Inflammatory macrophage treated with lipopolysaccharide for 4 hours (primary cell): ENCODE measurements at regions not wholly inside any gene's neighbourhood (a gene's known extent, or its start where the extent isn't known, plus 50 kb on each side); places are given as distances from the start of the nearest gene placed in this dataset.
A peak's percentile ranks its signal among the peaks of the same experiment; 100 is the strongest.

Experiments used
- DNase-seq: peaks from one replicate; pipeline ENCODE4 v3.0.0-alpha.2; 2020

DNA sequence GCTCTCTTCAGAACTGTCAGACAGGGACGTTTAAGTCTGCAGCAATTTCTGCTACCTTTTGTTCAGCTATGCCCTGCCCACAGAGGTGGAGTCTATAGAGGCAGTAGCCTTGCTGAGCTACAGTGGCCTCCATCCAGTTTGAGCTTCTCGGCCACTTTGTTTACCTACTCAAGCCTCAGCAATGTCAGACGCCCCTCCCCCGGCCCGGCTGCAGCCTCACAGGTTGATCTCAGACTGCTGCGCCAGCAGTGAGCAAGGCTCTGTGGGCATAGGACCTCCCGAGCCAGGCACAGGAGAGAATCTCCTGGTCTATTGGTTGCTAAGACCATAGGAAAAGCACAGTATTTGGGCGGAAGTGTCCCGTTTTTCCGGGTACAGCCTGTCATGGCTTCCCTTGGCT is 89.9 kb upstream of the PDC start:
- DNase-seq = no peak

DNA sequence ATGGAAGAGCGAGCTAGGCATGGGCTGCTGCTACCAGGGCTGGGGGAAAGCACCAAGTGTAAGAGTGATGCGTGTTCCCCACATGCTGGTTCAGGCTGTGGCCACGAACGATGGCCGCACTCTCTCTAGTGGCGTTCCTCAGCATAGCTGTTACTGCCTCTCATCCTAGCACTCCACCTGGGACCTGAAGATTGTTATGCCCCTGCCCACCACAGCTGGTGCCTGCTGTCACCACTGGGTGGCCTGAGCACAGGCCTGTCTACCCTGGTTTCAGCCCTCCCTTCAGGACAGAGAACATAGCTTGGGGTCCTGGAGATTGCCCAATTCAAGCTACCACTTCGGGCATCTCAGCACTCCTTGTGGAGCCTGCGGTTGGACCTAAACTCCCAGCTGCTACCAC is 80.1 kb upstream of the PDC start:
- no peak for DNase-seq

- DNase-seq = no peak
Measured at GRCh38 chr1:186540521-186540920, 79.6 kb upstream of the PDC start.

DNA sequence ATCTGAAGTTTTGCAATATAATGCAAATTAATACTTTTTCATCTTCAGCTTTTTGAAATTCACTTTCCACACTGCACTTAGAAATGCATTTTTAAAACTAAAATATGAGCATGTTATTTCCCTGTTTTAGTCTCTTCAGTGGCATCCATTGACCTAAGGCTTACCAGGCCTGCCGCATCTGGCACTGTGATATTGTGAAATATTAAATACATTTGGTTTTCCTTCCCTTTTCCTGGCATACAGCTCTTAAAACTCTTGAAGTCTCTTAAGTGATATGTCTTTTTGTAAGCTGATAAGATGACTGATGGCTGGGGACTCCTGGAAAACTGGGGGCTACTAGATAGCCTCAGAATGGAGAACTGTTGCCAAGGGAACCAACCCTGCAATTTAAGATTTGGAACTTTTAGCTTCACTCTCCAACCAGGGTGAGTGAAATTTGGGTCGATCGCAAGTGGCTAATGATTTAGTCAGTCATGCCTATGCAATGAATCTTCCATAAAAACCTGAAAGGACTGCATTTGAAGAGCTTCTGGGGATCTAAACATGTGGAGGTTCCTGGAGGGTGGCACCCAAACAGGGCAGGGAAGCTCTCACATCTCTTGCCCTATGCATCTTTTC is 75.5 kb upstream of the PDC start:
- peak; percentile 56 for DNase-seq

DNA sequence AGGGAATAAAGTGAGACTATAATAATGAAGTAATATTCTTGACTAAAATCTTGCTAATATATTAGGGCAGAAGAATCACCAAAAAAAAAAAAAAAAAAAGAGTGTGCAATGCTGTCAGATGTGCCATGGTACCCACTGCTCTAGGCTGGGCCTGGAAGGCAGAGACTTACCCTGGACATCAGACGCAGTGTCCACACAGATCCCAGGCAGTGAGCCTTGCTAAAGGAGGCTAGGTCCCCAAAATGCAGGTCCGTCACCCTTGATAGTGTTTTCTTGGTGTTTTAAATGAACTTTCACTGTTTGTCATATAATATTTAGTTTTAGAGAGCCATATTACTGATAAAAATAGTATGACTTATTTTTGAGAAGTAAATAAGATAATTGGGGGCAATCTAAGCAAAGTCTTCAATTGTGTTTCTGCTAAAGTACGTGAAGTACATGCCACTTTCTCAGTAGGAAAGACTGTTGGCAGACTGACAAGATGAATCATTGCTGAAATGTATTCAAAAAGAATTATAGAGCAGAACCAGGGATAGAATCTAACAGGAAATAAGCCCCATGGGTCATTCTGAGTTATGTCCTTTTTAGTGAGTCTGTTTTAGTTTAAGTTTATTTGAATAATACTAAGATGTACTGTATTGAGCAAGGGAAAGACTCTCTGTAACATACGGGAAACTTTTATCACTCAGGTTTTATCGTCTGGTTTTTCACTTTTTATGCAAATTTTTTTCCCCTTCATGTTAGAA is 74.6 kb upstream of the PDC start:
- peak; percentile 4 for DNase-seq

DNA sequence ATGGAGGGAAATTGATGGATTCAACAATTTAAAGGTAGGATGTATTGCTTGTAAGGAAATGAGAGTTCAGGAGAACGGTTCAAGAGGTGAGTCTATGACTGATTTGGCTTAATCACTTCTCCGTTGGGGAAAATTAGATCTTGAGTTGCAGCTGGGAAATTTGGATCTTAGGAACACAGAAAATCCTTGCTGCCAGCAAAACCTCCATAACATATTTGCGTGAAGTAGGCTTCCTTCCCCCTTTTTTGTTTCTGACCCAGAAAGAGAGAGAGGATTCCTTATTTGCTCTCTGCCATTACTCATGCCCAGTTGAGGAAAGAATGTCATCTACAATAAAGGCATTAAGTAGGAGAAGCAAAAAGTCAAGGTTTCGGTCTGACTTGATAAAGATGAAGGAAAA is 73.5 kb upstream of the PDC start:
- no peak for DNase-seq

DNA sequence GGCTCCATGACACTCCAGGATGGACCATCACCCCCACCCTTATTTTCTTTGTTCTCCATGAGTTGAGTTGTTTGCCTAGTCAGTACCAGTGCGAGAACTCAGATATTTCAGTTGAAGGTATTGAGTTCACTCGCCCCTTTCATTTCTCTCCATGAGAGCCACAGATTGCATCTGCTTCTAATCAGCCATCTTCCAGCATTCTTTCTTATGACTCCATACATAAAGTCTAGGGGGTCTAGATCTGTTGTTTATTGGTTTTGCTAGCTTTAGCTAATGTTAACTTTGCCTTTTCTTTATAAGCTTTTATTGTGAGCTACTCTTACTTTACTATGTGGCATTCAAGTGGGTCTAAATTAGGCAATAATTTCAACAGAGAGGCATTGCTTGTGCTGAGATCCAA is 71.6 kb upstream of the PDC start:
- no peak for DNase-seq

GRCh38 chr1:186531561-186532165 is 70.7 kb upstream of the PDC start:
- DNase-seq = no peak

DNA sequence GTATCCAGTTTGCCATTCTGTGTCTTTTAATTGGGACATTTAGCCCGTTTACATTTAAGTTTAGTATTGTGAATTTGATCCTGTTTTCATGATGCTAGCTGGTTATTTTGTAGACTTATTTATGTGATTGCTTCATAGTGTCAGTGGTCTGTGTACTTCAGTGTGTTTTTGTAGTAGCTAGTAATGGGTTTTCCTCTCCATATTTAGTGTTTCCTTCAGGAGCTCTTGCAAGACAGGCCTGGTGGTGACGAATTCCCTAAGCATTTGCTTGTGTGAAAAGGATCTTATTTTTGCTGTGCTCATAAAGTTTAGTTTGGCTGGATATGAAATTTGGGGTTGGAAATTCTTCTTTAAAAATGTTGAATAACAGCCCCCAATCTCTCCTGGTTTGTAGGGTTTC is 69.2 kb upstream of the PDC start:
- DNase-seq = no peak

GRCh38 chr1:186519982-186520381 is 59.1 kb upstream of the PDC start:
- peak; percentile 30 for DNase-seq

- no peak for DNase-seq
Measured at GRCh38 chr1:186518822-186519381, 58.0 kb upstream of the PDC start.

DNA sequence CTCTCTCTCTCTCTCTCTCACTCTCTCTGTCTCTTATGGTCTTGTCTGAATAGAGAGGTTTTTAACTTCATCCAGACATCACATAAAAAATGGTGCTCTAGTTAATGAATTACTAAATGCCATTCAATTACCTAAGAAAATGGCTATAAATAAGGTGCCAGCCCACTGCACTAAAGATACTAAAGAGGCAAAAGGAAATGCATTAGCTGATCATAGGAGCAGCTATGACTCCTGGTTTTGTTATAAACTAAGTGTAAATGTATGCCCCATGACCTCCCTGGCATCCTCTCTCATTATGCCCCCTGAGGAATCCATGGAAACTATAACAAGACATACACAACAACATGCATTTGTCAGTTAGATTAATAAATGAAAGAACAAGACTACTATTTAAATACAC is 57.5 kb upstream of the PDC start:
- DNase-seq = no peak

GRCh38 chr1:186514367-186514766 is 53.5 kb upstream of the PDC start:
- DNase-seq = no peak

GRCh38 chr1:186513526-186513925 is 52.6 kb upstream of the PDC start:
- DNase-seq = no peak

GRCh38 chr1:186512698-186513457 is 52.0 kb upstream of the PDC start:
- no peak for DNase-seq

DNA sequence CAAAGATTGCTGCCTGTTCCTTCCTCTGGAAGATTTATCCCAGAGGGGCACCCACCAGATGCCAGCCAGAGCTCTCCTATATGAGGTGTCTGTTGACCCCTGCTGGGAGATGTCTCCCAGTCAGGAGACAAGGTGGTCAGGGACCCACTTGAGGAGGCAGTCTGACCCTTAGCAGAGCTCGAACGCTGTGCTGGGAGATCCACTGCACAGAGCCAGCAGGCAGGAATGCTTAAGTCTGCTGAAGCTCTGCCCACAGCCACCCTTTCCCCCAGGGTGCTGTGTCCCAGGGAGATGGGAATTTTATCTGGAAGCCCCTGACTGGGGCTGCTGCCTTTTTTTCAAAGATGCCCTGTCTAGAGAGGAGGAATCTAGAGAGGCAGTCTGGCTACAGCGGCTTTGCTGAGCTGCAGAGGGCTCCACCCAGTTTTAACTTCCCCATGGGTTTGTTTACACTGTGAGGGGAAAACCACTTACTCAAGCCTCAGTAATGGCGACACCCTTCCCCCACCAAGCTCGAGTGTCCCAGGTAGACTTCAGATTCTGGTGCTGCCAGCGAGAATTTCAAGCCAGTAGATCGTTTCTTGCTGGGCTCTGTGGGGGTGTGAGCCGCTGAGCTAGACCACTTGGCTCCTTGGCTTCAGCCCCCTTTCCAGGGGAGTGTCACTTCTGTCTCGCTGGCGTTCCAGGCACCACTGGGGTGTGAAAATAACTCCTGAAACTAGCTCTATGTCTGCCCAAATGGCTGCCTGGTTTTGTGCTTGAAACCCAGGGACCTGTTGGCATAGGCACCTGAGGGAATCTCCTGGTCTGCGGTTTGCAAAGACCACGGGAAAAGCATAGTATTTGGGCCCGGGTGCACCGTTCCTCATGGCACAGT is 51.1 kb upstream of the PDC start:
- DNase-seq = peak; percentile 64
